ENCODE measurements at regions not wholly inside any gene's neighbourhood (a gene's known extent, or its start where the extent isn't known, plus 50 kb on each side); places are given as distances from the start of the nearest gene placed in this dataset.

DNA sequence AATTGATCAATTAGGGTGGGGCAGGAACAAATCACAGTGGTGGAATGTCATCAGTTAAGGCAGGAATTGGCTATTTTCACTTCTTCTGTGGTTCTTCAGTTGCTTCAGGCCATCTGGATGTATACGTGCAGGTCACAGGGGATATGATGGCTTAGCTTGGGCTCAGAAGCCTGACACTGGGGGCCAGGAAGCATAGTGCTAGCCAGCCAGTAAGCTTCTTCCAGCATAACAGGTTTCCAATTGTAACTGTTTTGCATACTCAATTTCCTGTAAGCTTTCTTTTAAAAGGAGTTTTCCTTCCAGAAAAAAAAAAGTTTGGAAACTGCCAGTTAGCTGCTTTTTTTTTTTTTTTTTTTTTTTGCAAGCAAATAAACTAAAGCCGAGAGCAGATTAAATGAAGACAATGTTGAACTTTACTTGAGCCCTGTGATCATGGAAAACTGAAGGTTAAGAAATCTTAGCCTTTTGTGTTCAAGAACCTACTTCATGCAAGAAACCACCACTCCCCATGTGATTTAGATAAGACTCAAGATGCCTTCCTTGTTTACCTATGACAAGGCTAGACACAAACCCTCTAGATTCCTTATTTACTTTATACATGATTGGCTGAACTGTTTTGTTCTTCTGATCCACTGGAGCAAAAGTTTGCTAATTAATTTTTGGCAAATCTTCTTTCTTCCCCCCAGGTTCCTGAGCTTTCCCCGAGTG, 126.9 kb upstream of the LINC00305 start:
- TF ChIP-seq, protein P1, sequence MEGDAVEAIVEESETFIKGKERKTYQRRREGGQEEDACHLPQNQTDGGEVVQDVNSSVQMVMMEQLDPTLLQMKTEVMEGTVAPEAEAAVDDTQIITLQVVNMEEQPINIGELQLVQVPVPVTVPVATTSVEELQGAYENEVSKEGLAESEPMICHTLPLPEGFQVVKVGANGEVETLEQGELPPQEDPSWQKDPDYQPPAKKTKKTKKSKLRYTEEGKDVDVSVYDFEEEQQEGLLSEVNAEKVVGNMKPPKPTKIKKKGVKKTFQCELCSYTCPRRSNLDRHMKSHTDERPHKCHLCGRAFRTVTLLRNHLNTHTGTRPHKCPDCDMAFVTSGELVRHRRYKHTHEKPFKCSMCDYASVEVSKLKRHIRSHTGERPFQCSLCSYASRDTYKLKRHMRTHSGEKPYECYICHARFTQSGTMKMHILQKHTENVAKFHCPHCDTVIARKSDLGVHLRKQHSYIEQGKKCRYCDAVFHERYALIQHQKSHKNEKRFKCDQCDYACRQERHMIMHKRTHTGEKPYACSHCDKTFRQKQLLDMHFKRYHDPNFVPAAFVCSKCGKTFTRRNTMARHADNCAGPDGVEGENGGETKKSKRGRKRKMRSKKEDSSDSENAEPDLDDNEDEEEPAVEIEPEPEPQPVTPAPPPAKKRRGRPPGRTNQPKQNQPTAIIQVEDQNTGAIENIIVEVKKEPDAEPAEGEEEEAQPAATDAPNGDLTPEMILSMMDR (IDR thresholded peaks at IDR 0.05; ENCODE audit: extremely low read depth, missing control alignments): no peak
- no peak for DNase-seq (ENCODE audit: low spot score)

DNA sequence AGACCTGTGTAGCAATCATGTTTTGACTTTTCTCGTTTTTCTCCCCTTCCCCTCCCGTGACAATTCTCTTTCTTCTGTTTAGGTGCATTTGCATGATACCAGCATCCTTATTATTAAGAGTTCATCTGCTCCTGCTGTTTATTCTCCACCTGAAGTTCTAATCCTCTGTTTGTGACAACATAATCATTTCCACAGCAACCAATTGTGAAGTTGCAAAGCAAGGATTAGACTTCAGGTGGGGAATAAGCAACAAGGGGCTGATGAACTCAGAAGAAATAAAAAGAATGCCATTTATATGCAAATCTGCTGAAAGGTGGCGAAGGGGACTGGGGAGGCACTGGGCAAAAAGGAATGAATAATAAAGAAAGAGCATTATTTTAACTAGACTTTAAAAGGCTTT, 124.8 kb upstream of the LINC00305 start:
- DNase-seq (ENCODE audit: low spot score): no peak
- TF ChIP-seq, protein P1 (IDR thresholded peaks at IDR 0.05; ENCODE audit: extremely low read depth, missing control alignments): no peak

DNA sequence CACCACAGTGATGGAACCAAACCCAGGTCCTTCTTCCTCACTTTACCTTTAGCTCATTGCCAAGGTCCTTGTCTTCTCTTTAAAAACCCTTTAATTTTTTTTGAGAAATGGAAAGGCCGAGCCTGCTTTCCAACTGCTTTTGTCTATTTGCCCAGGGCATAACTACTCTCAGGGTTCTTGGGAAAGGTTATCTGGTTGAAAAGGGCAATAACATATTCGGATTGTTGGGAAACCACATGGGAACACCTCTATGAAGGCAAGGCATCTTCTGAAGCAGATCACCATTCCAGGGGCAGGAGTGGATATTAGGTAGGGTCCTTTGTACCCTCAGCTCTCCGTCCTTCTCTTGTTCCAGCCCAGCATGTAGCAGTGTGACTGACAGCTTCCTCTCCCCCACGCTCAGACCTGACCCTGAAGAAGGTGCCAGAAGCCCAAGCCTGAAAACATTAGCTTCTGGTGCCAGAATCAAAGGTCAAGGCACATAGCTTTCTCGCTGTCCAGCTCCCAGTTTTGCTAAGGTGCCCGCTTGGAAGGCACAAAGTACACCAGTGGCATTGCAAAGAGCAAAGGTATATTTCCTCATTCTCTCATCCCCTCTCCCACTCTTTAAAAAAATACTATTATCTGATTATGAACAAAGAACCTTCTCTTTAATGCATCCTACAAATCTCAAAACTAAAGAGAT, 123.2 kb upstream of the LINC00305 start:
- TF ChIP-seq, protein P1 (IDR thresholded peaks at IDR 0.05; ENCODE audit: extremely low read depth, missing control alignments): no peak
- DNase-seq (ENCODE audit: low spot score): no peak

DNA sequence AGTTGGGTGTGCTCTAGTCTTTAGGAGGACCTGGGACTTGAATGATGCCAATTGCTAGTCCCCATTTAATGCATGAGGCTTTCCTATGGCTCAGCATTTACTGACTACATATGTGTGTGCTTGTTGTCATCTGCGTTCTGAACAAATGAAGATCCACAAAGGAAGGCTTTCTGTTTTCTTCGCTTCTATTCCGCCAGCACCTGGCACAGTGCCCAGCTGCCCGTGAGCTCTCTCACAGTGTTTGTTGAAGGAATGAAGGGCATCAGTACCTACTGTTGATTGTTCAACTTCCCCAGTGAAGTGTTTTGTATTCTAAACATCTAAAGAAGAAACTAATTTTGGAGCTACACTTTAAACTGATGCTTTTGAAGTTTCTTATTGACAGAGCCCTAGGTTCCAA, 122.4 kb upstream of the LINC00305 start:
- no peak for DNase-seq (ENCODE audit: low spot score)

DNA sequence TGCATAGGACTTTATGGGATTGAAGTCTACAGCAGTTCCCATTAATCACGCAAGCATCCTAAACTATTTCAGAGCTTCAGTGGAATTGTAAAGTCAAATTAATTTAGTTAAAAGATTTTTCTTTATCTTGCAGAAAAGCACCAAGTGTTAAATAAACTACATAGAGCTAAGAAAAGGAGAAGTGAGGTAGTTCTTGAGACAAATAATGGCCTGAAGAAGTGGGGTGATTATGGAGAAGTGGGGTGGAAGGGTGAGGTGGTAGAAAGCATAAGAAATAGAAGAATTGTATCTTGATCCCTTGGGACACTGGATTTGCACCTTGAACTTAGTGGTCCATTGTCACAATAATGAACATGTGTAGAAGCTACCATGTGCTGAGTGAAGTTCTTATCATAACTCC, 121.7 kb upstream of the LINC00305 start:
- TF ChIP-seq, protein P1 (IDR thresholded peaks at IDR 0.05; ENCODE audit: extremely low read depth, missing control alignments): no peak
- DNase-seq (ENCODE audit: low spot score): no peak

More for the DNA sequence above, 122.4 kb upstream of the LINC00305 start:
- TF ChIP-seq, protein P1 (IDR thresholded peaks at IDR 0.05; ENCODE audit: extremely low read depth, missing control alignments): no peak

DNA sequence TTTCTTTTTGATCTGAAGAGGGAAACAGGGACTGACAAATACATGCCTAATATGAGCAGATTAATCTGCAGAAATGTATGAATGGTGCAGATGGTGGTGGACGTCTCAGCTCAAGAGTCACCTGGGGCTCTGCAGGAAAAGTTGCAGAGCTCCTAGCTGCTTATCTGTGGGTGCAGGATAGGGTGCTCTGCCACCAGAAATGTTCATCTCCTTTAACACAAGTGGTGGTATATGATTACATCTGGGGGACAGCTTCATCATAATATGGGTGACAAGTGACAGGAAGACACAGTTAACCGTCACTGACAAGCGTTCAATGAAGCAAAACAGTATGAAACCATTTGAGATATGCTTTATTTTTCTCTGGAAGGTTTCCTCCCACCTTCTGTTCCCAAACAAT, 121.2 kb upstream of the LINC00305 start:
- TF ChIP-seq, protein P1 (IDR thresholded peaks at IDR 0.05; ENCODE audit: extremely low read depth, missing control alignments): no peak

DNA sequence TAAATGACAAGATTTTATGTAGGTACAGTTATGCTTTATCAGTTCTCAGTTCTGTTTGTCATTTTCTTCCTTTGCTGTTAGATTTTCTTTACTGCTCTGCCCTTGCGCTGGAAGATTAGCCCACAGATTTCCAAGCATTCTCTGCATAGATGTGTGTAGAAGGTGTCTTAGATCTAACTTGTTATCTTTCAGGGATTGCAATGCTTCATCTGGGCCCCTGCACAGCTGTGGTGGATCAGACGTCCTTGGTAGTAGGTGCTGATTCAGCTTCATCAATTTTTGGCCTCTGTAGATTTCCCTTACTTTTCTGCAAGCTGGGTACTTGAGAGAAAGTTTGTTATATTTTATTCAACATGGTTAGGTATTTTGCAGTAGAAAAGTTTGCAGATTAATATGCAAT, 115.3 kb upstream of the LINC00305 start:
- no peak for DNase-seq (ENCODE audit: low spot score)
- TF ChIP-seq, protein P1 (IDR thresholded peaks at IDR 0.05; ENCODE audit: extremely low read depth, missing control alignments): no peak

More for the DNA sequence above, 121.2 kb upstream of the LINC00305 start:
- no peak for DNase-seq (ENCODE audit: low spot score)

Measured in GM20000 (cell line).